ENCODE measurements at regions not wholly inside any gene's neighbourhood (a gene's known extent, or its start where the extent isn't known, plus 50 kb on each side); places are given as distances from the start of the nearest gene placed in this dataset.

DNA sequence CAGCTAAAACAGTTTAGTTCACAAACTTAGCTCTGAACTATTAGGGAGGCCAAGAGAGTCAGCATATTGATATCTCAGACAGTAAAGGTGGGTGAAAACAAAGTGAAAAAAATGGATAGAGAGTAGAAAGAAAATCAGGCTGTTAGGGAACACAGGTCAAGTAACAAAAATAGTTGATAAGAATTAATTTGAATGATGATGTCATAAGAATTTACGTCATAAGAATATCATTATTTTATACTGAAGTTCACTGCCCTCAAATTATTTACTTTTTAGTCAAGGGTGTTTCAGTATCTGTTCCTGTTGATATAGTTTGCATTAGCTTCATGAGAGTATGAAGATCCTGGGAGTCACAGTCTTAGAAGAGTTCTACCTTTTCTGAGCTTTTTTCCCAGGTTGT lies 1134.6 kb downstream of the SI start:
- no peak for TF ChIP-seq CTCF (IDR thresholded peaks at IDR 0.05)
- no peak for TF ChIP-seq POLR2AphosphoS5 (IDR thresholded peaks at IDR 0.05)
